Ovary (tissue), 3 donors: ENCODE measurements at regions not wholly inside any gene's neighbourhood (a gene's known extent, or its start where the extent isn't known, plus 50 kb on each side); places are given as distances from the start of the nearest gene placed in this dataset.
"Not testable (repeated sequence)": the region's sequence is repeated elsewhere in the genome, so short reads cannot be mapped to it uniquely, and the experiment has no call there.

Experiments
- EP300 ChIP-seq: sonication (generic); formaldehyde crosslinking; IDR thresholded peaks from one replicate; pipeline ENCODE4 v1.6.1; 2017; ENCODE audit warnings: antibody characterized with exemption
- POLR2A ChIP-seq: fragments of 450-650 bp; IDR thresholded peaks from one replicate; pipeline ENCODE4 v1.6.1; 2017; ENCODE audit warnings: antibody characterized with exemption, mild to moderate bottlenecking, moderate library complexity
- TF ChIP-seq, protein P1 (sequence below), 3 donors: fragments of 450-650 bp in 2 of 3; fragments of 200-600 bp in 1 of 3; IDR thresholded peaks; one replicate each; pipeline versions ENCODE4 v1.5.1 to v1.8.0; 2016 to 2022; ENCODE audit warnings: antibody characterized with exemption in 3 of 3, mild to moderate bottlenecking in 1 of 3
- donor health status: DM: no; HTN: no; CAD: no.

DNA sequence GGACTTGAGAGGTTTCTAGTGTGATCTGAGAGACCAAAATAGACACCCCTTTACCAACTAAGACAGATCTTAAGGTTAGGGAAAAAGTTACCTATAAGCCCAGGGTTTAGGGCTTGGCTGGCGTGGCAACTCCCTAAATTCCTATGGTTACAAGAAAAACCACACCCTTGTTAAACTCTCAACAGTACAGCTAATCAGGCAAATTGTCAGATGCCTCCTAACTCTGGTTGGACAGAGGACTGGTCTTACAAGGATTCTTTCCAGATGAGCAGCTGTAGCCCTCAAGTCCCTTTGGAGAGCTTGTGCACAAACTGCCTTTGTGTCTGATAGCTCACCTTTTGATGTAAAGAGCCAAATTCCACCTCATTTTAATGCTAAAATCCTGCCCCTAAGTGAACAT, 136.9 kb downstream of the BCL2L11 start:
- TF ChIP-seq, protein P1, sequence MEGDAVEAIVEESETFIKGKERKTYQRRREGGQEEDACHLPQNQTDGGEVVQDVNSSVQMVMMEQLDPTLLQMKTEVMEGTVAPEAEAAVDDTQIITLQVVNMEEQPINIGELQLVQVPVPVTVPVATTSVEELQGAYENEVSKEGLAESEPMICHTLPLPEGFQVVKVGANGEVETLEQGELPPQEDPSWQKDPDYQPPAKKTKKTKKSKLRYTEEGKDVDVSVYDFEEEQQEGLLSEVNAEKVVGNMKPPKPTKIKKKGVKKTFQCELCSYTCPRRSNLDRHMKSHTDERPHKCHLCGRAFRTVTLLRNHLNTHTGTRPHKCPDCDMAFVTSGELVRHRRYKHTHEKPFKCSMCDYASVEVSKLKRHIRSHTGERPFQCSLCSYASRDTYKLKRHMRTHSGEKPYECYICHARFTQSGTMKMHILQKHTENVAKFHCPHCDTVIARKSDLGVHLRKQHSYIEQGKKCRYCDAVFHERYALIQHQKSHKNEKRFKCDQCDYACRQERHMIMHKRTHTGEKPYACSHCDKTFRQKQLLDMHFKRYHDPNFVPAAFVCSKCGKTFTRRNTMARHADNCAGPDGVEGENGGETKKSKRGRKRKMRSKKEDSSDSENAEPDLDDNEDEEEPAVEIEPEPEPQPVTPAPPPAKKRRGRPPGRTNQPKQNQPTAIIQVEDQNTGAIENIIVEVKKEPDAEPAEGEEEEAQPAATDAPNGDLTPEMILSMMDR (IDR thresholded peaks at IDR 0.05) = not testable (repeated sequence)
- not testable (repeated sequence) for TF ChIP-seq POLR2A, EP300
